Body of pancreas (tissue), 4 donors: ENCODE measurements at regions not wholly inside any gene's neighbourhood (a gene's known extent, or its start where the extent isn't known, plus 50 kb on each side); places are given as distances from the start of the nearest gene placed in this dataset.
"Not testable (repeated sequence)": the region's sequence is repeated elsewhere in the genome, so short reads cannot be mapped to it uniquely, and the experiment has no call there.

Source experiments
- ATAC-seq: fragments of 150-250 bp; one replicate; pipeline ENCODE4 v1.9.1; 2016
- DNase-seq, 4 donors: peaks; one replicate each; pipeline ENCODE4 v3.0.0-alpha.2; 2019
- H3K27ac ChIP-seq, 4 donors: fragments of 200-600 bp; sonication (generic); 1 replicate in 3 of 4; 2 replicates in 1 of 4; pipeline versions ENCODE4 v1.5.1 to v1.6.1; 2016 to 2019; ENCODE audit warnings: mild to moderate bottlenecking in 1 of 4, mixed read lengths in 1 of 4, moderate library complexity in 1 of 4
- H3K27me3 ChIP-seq, 2 donors: fragments of 200-600 bp; sonication (generic); one replicate each; pipeline ENCODE4 v1.6.0; 2016; ENCODE audit warnings: mild to moderate bottlenecking in 1 of 2
- H3K36me3 ChIP-seq, 2 donors: fragments of 200-600 bp; sonication (generic); replicated peaks in 1 of 2; 2 replicates each; pipeline ENCODE4 v1.5.1; 2016; ENCODE audit warnings: low read depth in 2 of 2; ENCODE audit not compliant: insufficient read depth in 1 of 2
- H3K4me1 ChIP-seq: fragments of 200-600 bp; sonication (generic); one replicate; pipeline ENCODE4 v1.6.0; 2016
- H3K4me3 ChIP-seq, 2 donors: fragments of 200-600 bp; sonication (generic); 1 replicate in 1 of 2; 2 replicates in 1 of 2; pipeline ENCODE4 v1.5.1; 2016 to 2019
- H3K9me3 ChIP-seq, 3 donors: fragments of 200-600 bp; sonication (generic); 1 replicate in 2 of 3; 2 replicates in 1 of 3; pipeline ENCODE4 v1.5.1; 2016
- CTCF ChIP-seq, 7 experiments: fragments of 450-650 bp in 4 of 7; fragments of 200-600 bp in 3 of 7; sonication (generic) in 3 of 7; IDR thresholded peaks; one replicate each; pipeline ENCODE4 v1.5.1; 2016 to 2019; ENCODE audit warnings: antibody characterized with exemption in 7 of 7
- POLR2A ChIP-seq, 3 donors: fragments of 450-650 bp; IDR thresholded peaks; one replicate each; pipeline ENCODE4 v1.6.1; 2016; ENCODE audit warnings: antibody characterized with exemption in 3 of 3, mild to moderate bottlenecking in 2 of 3
- WGBS, 2 donors: methylation state at CpG; one replicate each; pipeline ENCODE4 v1.1.5; 2017; 5-methylcytosine and 5-hydroxymethylcytosine counted together
- intact Hi-C: fragments of 100-400 bp; cut with DNase I; formaldehyde crosslinking; loops from one replicate; pipeline ENCODE4 v1.15.1; 2023

DNA sequence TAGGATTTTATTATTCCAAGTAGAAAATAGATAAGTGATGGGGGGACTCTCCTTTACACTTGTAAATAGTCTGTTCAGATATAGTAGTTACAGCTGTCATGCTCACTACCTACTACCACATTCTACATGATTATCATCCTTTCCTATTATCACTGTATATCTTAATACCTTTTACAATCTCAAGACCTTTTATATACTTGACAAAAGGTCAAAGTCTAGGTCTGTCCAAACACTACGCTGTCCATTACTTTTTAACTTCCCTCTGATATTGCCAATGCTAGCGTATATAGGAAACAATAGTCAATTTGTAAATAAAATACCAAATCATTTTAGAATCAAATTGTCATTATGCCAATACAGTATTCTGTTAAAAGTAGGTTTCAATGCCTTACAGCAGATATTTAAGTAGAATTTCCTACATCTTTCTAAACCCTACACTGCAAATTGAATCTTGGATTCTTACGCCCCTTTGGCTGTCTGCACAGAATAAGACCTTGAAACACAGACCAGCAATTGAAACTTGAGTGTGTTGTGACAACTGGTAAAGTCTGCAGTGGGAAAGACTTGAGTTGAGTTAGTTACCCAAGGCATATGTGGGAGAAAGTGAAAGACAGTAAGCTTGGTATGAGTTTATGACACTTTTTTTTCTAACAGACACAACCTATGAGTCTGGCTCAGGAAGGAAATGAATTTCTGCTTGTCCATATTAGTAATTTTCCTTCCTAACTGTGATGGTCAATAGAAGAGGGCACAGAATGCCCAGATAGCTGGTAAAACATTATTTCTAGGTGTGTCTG is 827.6 kb upstream of the ACO1 start:
- no peak for TF ChIP-seq POLR2A (IDR thresholded peaks at IDR 0.05)
- no peak for TF ChIP-seq CTCF (IDR thresholded peaks at IDR 0.05)
- no peaks in the 10 kb centered on the region for H3K9me3 ChIP-seq
- H3K4me1 ChIP-seq = no peaks in the 10 kb centered on the region
- ATAC-seq = no peak
- no peak for DNase-seq
- intact Hi-C loops = no loop called here
- no peak overlapping the region for H3K4me3 ChIP-seq
- WGBS, 2 donors = 41 to 52% methylated on average over 3 of the region's 3 CpGs
- H3K27me3 ChIP-seq = no peaks in the 10 kb centered on the region
- no peak overlapping the region for H3K27ac ChIP-seq
- H3K36me3 ChIP-seq = no peaks in the 10 kb centered on the region

DNA sequence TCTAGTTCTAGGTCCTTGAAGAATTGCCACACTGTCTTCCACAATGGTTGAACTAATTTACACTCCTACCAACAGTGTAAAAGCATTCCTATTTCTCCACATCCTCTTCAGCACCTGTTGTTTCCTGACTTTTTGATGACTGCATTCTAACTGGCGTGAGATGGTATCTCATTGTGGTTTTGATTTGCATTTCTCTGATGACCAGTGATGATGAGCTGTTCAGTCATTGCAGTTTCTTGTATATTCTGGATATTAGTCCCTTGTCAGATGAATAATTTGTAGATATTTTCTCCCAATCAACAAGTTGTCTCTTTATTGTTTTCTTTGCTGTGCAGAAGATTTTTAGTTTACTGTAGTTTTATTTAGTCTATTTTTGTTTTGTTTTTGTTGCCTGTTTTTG is 812.3 kb upstream of the ACO1 start:
- DNase-seq, H3K27ac ChIP-seq, ATAC-seq, H3K36me3 ChIP-seq, H3K9me3 ChIP-seq, intact Hi-C loops, H3K4me1 ChIP-seq, H3K27me3 ChIP-seq, H3K4me3 ChIP-seq: not testable (repeated sequence)
- 77 to 91% methylated on average over 1 of the region's 1 CpG for WGBS, 2 donors

- Histone ChIP-seq H3K27ac (no peak overlapping the region), H3K4me1 (no peaks in the 10 kb centered on the region), H3K9me3 (no peaks in the 10 kb centered on the region), H3K27me3 (no peaks in the 10 kb centered on the region), H3K36me3 (no peaks in the 10 kb centered on the region), H3K4me3 (no peak overlapping the region)
- TF ChIP-seq POLR2A (IDR thresholded peaks at IDR 0.05) (no peak), CTCF (IDR thresholded peaks at IDR 0.05) (no peak)
- WGBS, 2 donors = 78 to 81% methylated on average over 2 of the region's 2 CpGs
- intact Hi-C loops = no loop called here
- DNase-seq (no peak), ATAC-seq (no peak)
These were observed 810.9 kb upstream of the ACO1 start for GRCh38 chr9:31573561-31573960.

DNA sequence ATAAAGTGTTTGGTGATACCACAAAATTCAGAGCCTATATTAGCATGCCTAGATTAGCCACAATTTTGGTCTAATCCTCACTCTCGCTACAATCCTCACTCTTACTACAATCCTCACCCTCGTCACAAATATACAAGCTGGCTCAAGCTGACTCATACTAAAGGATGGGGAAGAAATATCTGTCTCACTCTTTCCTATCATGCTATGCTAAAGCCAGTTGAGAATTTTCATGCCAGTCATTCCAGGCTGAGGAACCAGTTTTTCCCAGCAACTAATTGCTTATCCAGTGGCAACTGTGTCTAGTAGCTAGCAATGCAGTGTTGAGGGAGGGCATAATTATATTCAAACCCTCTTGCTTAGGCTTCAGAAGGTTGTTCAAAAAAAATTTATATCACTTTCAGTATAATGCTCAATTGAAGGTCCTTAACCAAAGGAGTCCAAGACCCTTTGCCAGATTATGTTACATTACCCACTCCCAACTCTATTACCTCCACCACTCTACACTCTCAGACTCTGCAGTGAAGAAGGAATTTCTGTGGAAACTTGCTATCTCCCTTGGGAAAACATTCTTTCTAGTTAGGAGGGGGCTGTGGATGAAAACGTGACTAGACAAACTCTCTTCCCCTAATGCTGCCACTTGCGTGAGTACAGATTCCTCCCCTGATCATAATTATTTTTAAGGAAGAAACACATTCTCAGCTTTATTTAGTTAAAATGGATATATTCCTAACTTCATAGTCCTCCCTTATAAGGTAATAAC is 810.3 kb upstream of the ACO1 start:
- TF ChIP-seq POLR2A (IDR thresholded peaks at IDR 0.05) = no peak
- 64 to 73% methylated on average over 4 of the region's 4 CpGs for WGBS, 2 donors

GRCh38 chr9:31582071-31582470 is 802.4 kb upstream of the ACO1 start:
- H3K9me3 ChIP-seq = no peaks in the 10 kb centered on the region
- intact Hi-C loops = no loop called here
- no peaks in the 10 kb centered on the region for H3K36me3 ChIP-seq
- TF ChIP-seq POLR2A (IDR thresholded peaks at IDR 0.05) = no peak
- no peak for TF ChIP-seq CTCF (IDR thresholded peaks at IDR 0.05)
- ATAC-seq (no peak), DNase-seq (no peak)
- no peaks in the 10 kb centered on the region for H3K27me3 ChIP-seq
- no peak overlapping the region for H3K4me3 ChIP-seq
- H3K4me1 ChIP-seq = no peaks in the 10 kb centered on the region
- no peak overlapping the region for H3K27ac ChIP-seq
- WGBS, 2 donors = 25 to 28% methylated on average over 3 of the region's 3 CpGs

More for the DNA sequence above, 810.3 kb upstream of the ACO1 start:
- no peaks in the 10 kb centered on the region for H3K27me3 ChIP-seq
- intact Hi-C loops = no loop called here
- no peaks in the 10 kb centered on the region for H3K4me1 ChIP-seq
- H3K4me3 ChIP-seq = no peak overlapping the region
- no peak overlapping the region for H3K27ac ChIP-seq
- H3K36me3 ChIP-seq = no peaks in the 10 kb centered on the region
- no peaks in the 10 kb centered on the region for H3K9me3 ChIP-seq
- ATAC-seq (no peak), DNase-seq (no peak)
